ENCODE measurements at regions not wholly inside any gene's neighbourhood (a gene's known extent, or its start where the extent isn't known, plus 50 kb on each side); places are given as distances from the start of the nearest gene placed in this dataset.

- no peak for DNase-seq (ENCODE audit: low read depth, low spot score)
- Histone ChIP-seq H3K4me3 (ENCODE audit: insufficient read length, low read depth) (no peak overlapping the region), H3K4me1 (ENCODE audit: insufficient read depth, insufficient read length) (no peaks in the 10 kb centered on the region), H3K9me3 (ENCODE audit: insufficient read depth, low read length) (no peaks in the 10 kb centered on the region), H3K27me3 (ENCODE audit: insufficient read depth, insufficient read length) (no peaks in the 10 kb centered on the region), H3K36me3 (ENCODE audit: insufficient read depth, insufficient read length, low read length) (no peaks in the 10 kb centered on the region), H3K9ac (ENCODE audit: insufficient read length, low read depth) (no peak overlapping the region)
- no peak for TF ChIP-seq YY1 (IDR thresholded peaks at IDR 0.05; ENCODE audit: insufficient read depth, insufficient read length)
- TF ChIP-seq SUZ12 (IDR thresholded peaks at IDR 0.05; ENCODE audit: extremely low read depth, insufficient read depth, insufficient read length) = no peak
- TF ChIP-seq ZNF274 (IDR thresholded peaks at IDR 0.05; ENCODE audit: low read depth, low read length) = no peak
Measured at GRCh38 chr3:181417748-181418147, 294.0 kb upstream of the SOX2 start.

GRCh38 chr3:181410870-181411269, 300.9 kb upstream of the SOX2 start:
- no peak for TF ChIP-seq ZNF274 (IDR thresholded peaks at IDR 0.05; ENCODE audit: low read depth, low read length)
- TF ChIP-seq SUZ12 (IDR thresholded peaks at IDR 0.05; ENCODE audit: extremely low read depth, insufficient read depth, insufficient read length) = no peak
- no peak for TF ChIP-seq YY1 (IDR thresholded peaks at IDR 0.05; ENCODE audit: insufficient read depth, insufficient read length)
- Histone ChIP-seq H3K9ac (ENCODE audit: insufficient read length, low read depth) (no peak overlapping the region), H3K27me3 (ENCODE audit: insufficient read depth, insufficient read length) (no peaks in the 10 kb centered on the region), H3K4me3 (ENCODE audit: insufficient read length, low read depth) (no peak overlapping the region), H3K4me1 (ENCODE audit: insufficient read depth, insufficient read length) (no peaks in the 10 kb centered on the region), H3K36me3 (ENCODE audit: insufficient read depth, insufficient read length, low read length) (no peaks in the 10 kb centered on the region), H3K9me3 (ENCODE audit: insufficient read depth, low read length) (no peaks in the 10 kb centered on the region)
- DNase-seq (ENCODE audit: low read depth, low spot score) = no peak

DNA sequence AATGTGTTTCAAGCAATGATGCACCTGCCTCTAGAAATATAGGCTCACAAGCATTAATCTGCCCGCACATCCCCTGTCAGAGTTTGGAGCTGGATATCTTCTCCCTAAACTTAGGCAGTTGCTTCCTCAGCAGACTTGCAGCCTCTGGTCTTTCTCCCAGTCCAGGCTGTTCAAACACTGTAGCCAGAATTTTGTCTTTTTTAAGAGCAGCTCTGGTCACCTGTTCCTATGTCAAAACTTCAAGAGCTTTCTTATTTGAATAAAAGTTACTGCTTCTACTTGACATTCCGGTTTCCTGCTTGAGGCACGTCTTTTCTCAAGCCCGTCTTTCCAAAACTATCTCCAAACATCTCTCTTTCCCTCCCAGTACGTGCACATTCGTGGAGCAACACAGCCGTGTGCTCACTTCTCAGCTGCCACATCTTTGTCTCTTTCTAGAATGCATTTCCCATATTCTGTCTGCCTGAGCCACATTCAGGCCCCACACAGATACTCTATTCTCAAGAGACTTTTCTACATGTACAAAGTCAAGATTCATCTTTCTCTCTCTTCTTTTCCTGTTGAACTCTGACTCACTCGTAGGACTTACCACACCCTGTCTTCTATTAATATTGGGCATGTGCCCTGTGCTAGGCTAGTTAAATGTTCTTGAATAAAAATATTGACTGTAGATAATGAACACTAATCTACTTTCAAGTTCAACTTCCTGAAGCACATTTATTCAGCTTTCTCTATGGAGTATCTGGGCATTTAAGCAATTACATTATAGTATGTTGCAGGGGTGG, 307.7 kb upstream of the SOX2 start:
- Histone ChIP-seq H3K9ac (ENCODE audit: insufficient read length, low read depth) (no peak overlapping the region), H3K4me1 (ENCODE audit: insufficient read depth, insufficient read length) (no peaks in the 10 kb centered on the region), H3K27me3 (ENCODE audit: insufficient read depth, insufficient read length) (no peaks in the 10 kb centered on the region), H3K4me3 (ENCODE audit: insufficient read length, low read depth) (no peak overlapping the region), H3K9me3 (ENCODE audit: insufficient read depth, low read length) (no peaks in the 10 kb centered on the region), H3K36me3 (ENCODE audit: insufficient read depth, insufficient read length, low read length) (no peaks in the 10 kb centered on the region)
- TF ChIP-seq YY1 (IDR thresholded peaks at IDR 0.05; ENCODE audit: insufficient read depth, insufficient read length) = no peak
- DNase-seq (ENCODE audit: low read depth, low spot score) = no peak

DNA sequence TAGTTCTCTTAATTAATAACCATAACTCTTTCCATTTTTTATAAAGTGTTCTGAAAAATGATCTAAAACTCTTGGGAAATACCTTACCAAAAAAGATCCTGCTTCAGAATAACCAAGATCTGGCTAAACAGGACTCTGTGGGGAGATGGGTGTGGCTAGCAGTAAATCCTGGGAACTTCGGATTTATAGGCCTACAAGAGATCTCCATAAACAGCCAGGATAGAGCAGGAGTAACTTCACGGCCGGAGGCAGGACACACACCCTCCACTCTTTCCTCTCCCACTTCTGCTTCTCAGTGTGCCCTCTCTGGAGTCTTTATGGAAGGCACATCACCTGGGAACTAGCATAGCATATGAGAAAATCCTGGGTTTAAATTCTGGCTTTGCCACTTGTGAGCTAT, 309.4 kb upstream of the SOX2 start:
- Histone ChIP-seq H3K9me3 (ENCODE audit: insufficient read depth, low read length) (no peaks in the 10 kb centered on the region), H3K36me3 (ENCODE audit: insufficient read depth, insufficient read length, low read length) (no peaks in the 10 kb centered on the region), H3K9ac (ENCODE audit: insufficient read length, low read depth) (no peak overlapping the region), H3K4me3 (ENCODE audit: insufficient read length, low read depth) (no peak overlapping the region), H3K27me3 (ENCODE audit: insufficient read depth, insufficient read length) (no peaks in the 10 kb centered on the region), H3K4me1 (ENCODE audit: insufficient read depth, insufficient read length) (no peaks in the 10 kb centered on the region)
- DNase-seq (ENCODE audit: low read depth, low spot score) = no peak
- TF ChIP-seq SUZ12 (IDR thresholded peaks at IDR 0.05; ENCODE audit: extremely low read depth, insufficient read depth, insufficient read length) = no peak

GRCh38 chr3:181384970-181385369, 326.8 kb upstream of the SOX2 start:
- Histone ChIP-seq H3K27me3 (ENCODE audit: insufficient read depth, insufficient read length) (no peaks in the 10 kb centered on the region), H3K9me3 (ENCODE audit: insufficient read depth, low read length) (0 out of 2 replicates have a peak, but pooled peaks cover 5% of the 10 kb centered on the region), H3K4me1 (ENCODE audit: insufficient read depth, insufficient read length) (no peaks in the 10 kb centered on the region), H3K36me3 (ENCODE audit: insufficient read depth, insufficient read length, low read length) (no peaks in the 10 kb centered on the region), H3K9ac (ENCODE audit: insufficient read length, low read depth) (no peak overlapping the region), H3K4me3 (ENCODE audit: insufficient read length, low read depth) (no peak overlapping the region)
- TF ChIP-seq SUZ12 (IDR thresholded peaks at IDR 0.05; ENCODE audit: extremely low read depth, insufficient read depth, insufficient read length) (no peak), ZNF274 (IDR thresholded peaks at IDR 0.05; ENCODE audit: low read depth, low read length) (no peak), YY1 (IDR thresholded peaks at IDR 0.05; ENCODE audit: insufficient read depth, insufficient read length) (no peak)
- DNase-seq (ENCODE audit: low read depth, low spot score) = no peak

GRCh38 chr3:181383760-181384159, 328.0 kb upstream of the SOX2 start:
- H3K4me3 ChIP-seq (ENCODE audit: insufficient read length, low read depth) = no peak overlapping the region
- TF ChIP-seq YY1 (IDR thresholded peaks at IDR 0.05; ENCODE audit: insufficient read depth, insufficient read length) (no peak), ZNF274 (IDR thresholded peaks at IDR 0.05; ENCODE audit: low read depth, low read length) (no peak), SUZ12 (IDR thresholded peaks at IDR 0.05; ENCODE audit: extremely low read depth, insufficient read depth, insufficient read length) (no peak)
- H3K9me3 ChIP-seq (ENCODE audit: insufficient read depth, low read length) = 0 out of 2 replicates have a peak, but pooled peaks cover 5% of the 10 kb centered on the region
- H3K9ac ChIP-seq (ENCODE audit: insufficient read length, low read depth) = no peak overlapping the region
- no peaks in the 10 kb centered on the region for H3K36me3 ChIP-seq (ENCODE audit: insufficient read depth, insufficient read length, low read length)
- H3K4me1 ChIP-seq (ENCODE audit: insufficient read depth, insufficient read length) = no peaks in the 10 kb centered on the region
- no peaks in the 10 kb centered on the region for H3K27me3 ChIP-seq (ENCODE audit: insufficient read depth, insufficient read length)
- DNase-seq (ENCODE audit: low read depth, low spot score) = peak; percentile 59

GRCh38 chr3:181383201-181383600, 328.5 kb upstream of the SOX2 start:
- Histone ChIP-seq H3K4me3 (ENCODE audit: insufficient read length, low read depth) (no peak overlapping the region), H3K4me1 (ENCODE audit: insufficient read depth, insufficient read length) (no peaks in the 10 kb centered on the region), H3K36me3 (ENCODE audit: insufficient read depth, insufficient read length, low read length) (no peaks in the 10 kb centered on the region), H3K9ac (ENCODE audit: insufficient read length, low read depth) (no peak overlapping the region), H3K27me3 (ENCODE audit: insufficient read depth, insufficient read length) (no peaks in the 10 kb centered on the region), H3K9me3 (ENCODE audit: insufficient read depth, low read length) (0 out of 2 replicates have a peak, but pooled peaks cover 2% of the 10 kb centered on the region)
- DNase-seq (ENCODE audit: low read depth, low spot score) = no peak
- TF ChIP-seq ZNF274 (IDR thresholded peaks at IDR 0.05; ENCODE audit: low read depth, low read length) (no peak), YY1 (IDR thresholded peaks at IDR 0.05; ENCODE audit: insufficient read depth, insufficient read length) (no peak), SUZ12 (IDR thresholded peaks at IDR 0.05; ENCODE audit: extremely low read depth, insufficient read depth, insufficient read length) (no peak)

All from NT2/D1 (cell line).